OCI-LY1 (cell line): ENCODE measurements at regions not wholly inside any gene's neighbourhood (a gene's known extent, or its start where the extent isn't known, plus 50 kb on each side); places are given as distances from the start of the nearest gene placed in this dataset.

ENCODE experiments used
- H2AFZ ChIP-seq: fragments of 200-600 bp; sonication (generic), shearing (Covaris generic); 2 replicates; pipeline ENCODE4 v1.6.0; 2014; ENCODE audit warnings: antibody characterized with exemption, mild to moderate bottlenecking, low read length
- H3F3A ChIP-seq: fragments of 200-600 bp; sonication (generic), shearing (Covaris generic); 2 replicates; pipeline ENCODE4 v1.6.0; 2014; ENCODE audit warnings: mild to moderate bottlenecking, antibody characterized with exemption, low read length, moderate library complexity; ENCODE audit not compliant: insufficient read depth
- H3K27ac ChIP-seq: fragments of 200-600 bp; sonication (generic); 2 replicates; pipeline ENCODE4 v1.5.1; 2014; ENCODE audit warnings: low read length, mixed run types, mild to moderate bottlenecking, low read depth; ENCODE audit not compliant: poor library complexity, severe bottlenecking
- H3K27me3 ChIP-seq: fragments of 200-600 bp; sonication (generic); 2 replicates; pipeline ENCODE4 v1.6.0; 2014; ENCODE audit warnings: antibody characterized with exemption, mild to moderate bottlenecking, low read length, moderate library complexity; ENCODE audit not compliant: insufficient read depth
- H3K36me3 ChIP-seq: fragments of 200-600 bp; sonication (generic); 2 replicates; pipeline ENCODE4 v1.6.1; 2014; ENCODE audit warnings: mild to moderate bottlenecking, antibody characterized with exemption, low read length, moderate library complexity, mixed read lengths; ENCODE audit not compliant: insufficient read depth
- H3K4me1 ChIP-seq: fragments of 200-600 bp; sonication (generic); 2 replicates; pipeline ENCODE4 v1.5.1; 2014; ENCODE audit warnings: mild to moderate bottlenecking, low read length, moderate library complexity; ENCODE audit not compliant: insufficient read depth, severe bottlenecking
- H3K4me2 ChIP-seq: fragments of 200-600 bp; sonication (generic), shearing (Covaris generic); 2 replicates; pipeline ENCODE4 v1.6.1; 2014; ENCODE audit warnings: low read length
- H3K4me3 ChIP-seq: fragments of 200-600 bp; sonication (generic); 2 replicates; pipeline ENCODE4 v1.5.1; 2014; ENCODE audit warnings: low read length, low read depth, mild to moderate bottlenecking, mixed read lengths; ENCODE audit not compliant: poor library complexity, severe bottlenecking
- H3K79me2 ChIP-seq: fragments of 200-600 bp; shearing (Covaris generic); 2 replicates; pipeline ENCODE4 v1.6.1; 2016; ENCODE audit warnings: mixed run types, low read length, mixed read lengths; ENCODE audit not compliant: insufficient read depth
- H3K9ac ChIP-seq: fragments of 200-600 bp; sonication (generic), shearing (Covaris generic); 2 replicates; pipeline ENCODE4 v1.6.1; 2014; ENCODE audit warnings: mild to moderate bottlenecking, low read length, mixed read lengths
- H3K9me2 ChIP-seq: fragments of 200-600 bp; sonication (generic), shearing (Covaris generic); 2 replicates; pipeline ENCODE4 v1.6.1; 2014; ENCODE audit warnings: low read depth, mild to moderate bottlenecking, low read length, mixed read lengths
- H3K9me3 ChIP-seq: fragments of 200-600 bp; shearing (Covaris generic); 2 replicates; pipeline ENCODE4 v1.6.1; 2014; ENCODE audit warnings: low read length, mixed read lengths
- H4K20me1 ChIP-seq: fragments of 200-600 bp; sonication (generic), shearing (Covaris generic); 2 replicates; pipeline ENCODE4 v1.6.0; 2016; ENCODE audit warnings: mild to moderate bottlenecking, low read length; ENCODE audit not compliant: insufficient read depth
- EZH2 ChIP-seq: fragments of 200-600 bp; sonication (generic), shearing (Covaris generic); IDR thresholded peaks from 2 replicates; pipeline ENCODE4 v1.8.0; 2017; ENCODE audit warnings: borderline replicate concordance, mixed run types, mild to moderate bottlenecking, antibody characterized with exemption, low read length, moderate library complexity, mixed read lengths
- TF ChIP-seq, protein P1 (sequence below): fragments of 200-600 bp; sonication (generic), shearing (Covaris generic); IDR thresholded peaks from 2 replicates; pipeline ENCODE4 v1.5.1; 2017; ENCODE audit warnings: mild to moderate bottlenecking, antibody characterized with exemption, low read length, moderate library complexity, mixed read lengths

- TF ChIP-seq, protein P1, sequence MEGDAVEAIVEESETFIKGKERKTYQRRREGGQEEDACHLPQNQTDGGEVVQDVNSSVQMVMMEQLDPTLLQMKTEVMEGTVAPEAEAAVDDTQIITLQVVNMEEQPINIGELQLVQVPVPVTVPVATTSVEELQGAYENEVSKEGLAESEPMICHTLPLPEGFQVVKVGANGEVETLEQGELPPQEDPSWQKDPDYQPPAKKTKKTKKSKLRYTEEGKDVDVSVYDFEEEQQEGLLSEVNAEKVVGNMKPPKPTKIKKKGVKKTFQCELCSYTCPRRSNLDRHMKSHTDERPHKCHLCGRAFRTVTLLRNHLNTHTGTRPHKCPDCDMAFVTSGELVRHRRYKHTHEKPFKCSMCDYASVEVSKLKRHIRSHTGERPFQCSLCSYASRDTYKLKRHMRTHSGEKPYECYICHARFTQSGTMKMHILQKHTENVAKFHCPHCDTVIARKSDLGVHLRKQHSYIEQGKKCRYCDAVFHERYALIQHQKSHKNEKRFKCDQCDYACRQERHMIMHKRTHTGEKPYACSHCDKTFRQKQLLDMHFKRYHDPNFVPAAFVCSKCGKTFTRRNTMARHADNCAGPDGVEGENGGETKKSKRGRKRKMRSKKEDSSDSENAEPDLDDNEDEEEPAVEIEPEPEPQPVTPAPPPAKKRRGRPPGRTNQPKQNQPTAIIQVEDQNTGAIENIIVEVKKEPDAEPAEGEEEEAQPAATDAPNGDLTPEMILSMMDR: no peak
- TF ChIP-seq EZH2: no peak
- Histone ChIP-seq H3K9me2 (no peaks in the 10 kb centered on the region), H3F3A (no peaks in the 10 kb centered on the region), H3K27ac (no peak overlapping the region), H3K9me3 (no peaks in the 10 kb centered on the region), H3K4me3 (no peak overlapping the region), H3K36me3 (no peaks in the 10 kb centered on the region), H3K4me1 (no peaks in the 10 kb centered on the region), H3K9ac (no peak overlapping the region), H4K20me1 (no peaks in the 10 kb centered on the region), H2AFZ (no peak overlapping the region), H3K4me2 (no peak overlapping the region), H3K79me2 (no peaks in the 10 kb centered on the region), H3K27me3 (no peaks in the 10 kb centered on the region)
Observed at GRCh38 chr5:42876375-42876844, 64.7 kb upstream of the SELENOP start.

GRCh38 chr5:42875785-42876374 lies 64.2 kb upstream of the SELENOP start:
- Histone ChIP-seq H3K9me3 (no peaks in the 10 kb centered on the region), H2AFZ (no peak overlapping the region), H3K27ac (no peak overlapping the region), H3F3A (no peaks in the 10 kb centered on the region), H4K20me1 (no peaks in the 10 kb centered on the region), H3K4me2 (no peak overlapping the region), H3K9me2 (no peaks in the 10 kb centered on the region), H3K36me3 (no peaks in the 10 kb centered on the region), H3K9ac (no peak overlapping the region), H3K79me2 (no peaks in the 10 kb centered on the region), H3K27me3 (no peaks in the 10 kb centered on the region), H3K4me3 (no peak overlapping the region), H3K4me1 (no peaks in the 10 kb centered on the region)
- TF ChIP-seq, protein P1: no peak
- TF ChIP-seq EZH2: no peak

GRCh38 chr5:42875211-42875610 lies 63.5 kb upstream of the SELENOP start:
- TF ChIP-seq EZH2: no peak
- TF ChIP-seq, protein P1: no peak
- Histone ChIP-seq H3K27ac (no peak overlapping the region), H3K9me2 (no peaks in the 10 kb centered on the region), H3F3A (no peaks in the 10 kb centered on the region), H3K9ac (no peak overlapping the region), H3K4me3 (no peak overlapping the region), H3K9me3 (no peaks in the 10 kb centered on the region), H2AFZ (no peak overlapping the region), H3K4me2 (no peak overlapping the region), H3K4me1 (no peaks in the 10 kb centered on the region), H3K36me3 (no peaks in the 10 kb centered on the region), H3K79me2 (no peaks in the 10 kb centered on the region), H4K20me1 (no peaks in the 10 kb centered on the region), H3K27me3 (no peaks in the 10 kb centered on the region)
